HL-60 (cell line): ENCODE measurements at regions not wholly inside any gene's neighbourhood (a gene's known extent, or its start where the extent isn't known, plus 50 kb on each side); places are given as distances from the start of the nearest gene placed in this dataset.

ENCODE experiments used
- DNase-seq, 2 experiments: peaks; one replicate each; pipeline ENCODE4 v3.0.0-alpha.2; 2010 to 2020; ENCODE audit warnings: low read depth in 1 of 2, low spot score in 1 of 2
- H3K27ac ChIP-seq: fragments of 250-450 bp; sonication (Bioruptor Pico); replicated peaks from 2 replicates; pipeline ENCODE4 v1.5.1; 2020; ENCODE audit warnings: mild to moderate bottlenecking, moderate library complexity
- H3K27me3 ChIP-seq: fragments of 250-450 bp; sonication (Bioruptor Pico); 2 replicates; pipeline ENCODE4 v1.5.1; 2021; ENCODE audit warnings: mild to moderate bottlenecking, moderate library complexity; ENCODE audit not compliant: insufficient read depth, poor library complexity, severe bottlenecking
- H3K4me3 ChIP-seq: replicated peaks from 2 replicates; pipeline ENCODE4 v1.5.1; 2011; ENCODE audit warnings: mild to moderate bottlenecking, control low read depth, low read length; ENCODE audit not compliant: insufficient read depth
- GABPA ChIP-seq: IDR thresholded peaks from 2 replicates; pipeline ENCODE4 v1.6.1; 2012; ENCODE audit warnings: low read depth
- POLR2AphosphoS5 ChIP-seq: IDR thresholded peaks from 2 replicates; pipeline ENCODE4 v1.6.1; 2012; ENCODE audit warnings: low read depth
- REST ChIP-seq: IDR thresholded peaks from 2 replicates; pipeline ENCODE4 v1.6.1; 2012; ENCODE audit warnings: low read depth; ENCODE audit not compliant: insufficient replicate concordance
- SPI1 ChIP-seq: IDR thresholded peaks from 2 replicates; pipeline ENCODE4 v1.6.1; 2012; ENCODE audit warnings: low read depth, mild to moderate bottlenecking, borderline replicate concordance
- TF ChIP-seq, protein P1 (sequence below): IDR thresholded peaks from one replicate; pipeline ENCODE4 v1.5.1; 2011; ENCODE audit warnings: low read length, control low read depth, inconsistent platforms; ENCODE audit not compliant: insufficient read depth

DNA sequence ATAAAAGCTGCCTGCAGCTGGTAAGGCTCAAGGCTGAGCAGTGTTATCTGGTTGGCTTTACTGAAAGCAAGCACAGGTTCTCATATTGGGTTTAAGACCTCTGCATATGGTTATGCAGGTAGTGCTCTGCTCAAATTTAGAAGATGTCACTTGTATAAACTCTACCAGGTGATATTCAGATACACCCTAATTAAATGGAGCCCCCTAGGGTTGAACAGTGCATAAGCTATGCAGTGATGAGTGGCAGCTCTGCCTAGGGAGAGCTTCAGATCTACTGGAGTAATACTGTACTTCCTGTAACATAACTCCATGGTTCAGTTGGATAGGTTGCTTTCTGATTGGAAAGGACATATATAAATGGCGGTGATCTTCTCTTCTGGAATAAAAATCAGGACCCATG, 222.7 kb downstream of the CYRIA start:
- Histone ChIP-seq H3K27ac (no peak overlapping the region), H3K4me3 (no peak overlapping the region), H3K27me3 (no peaks in the 10 kb centered on the region)
- no peak for DNase-seq
- TF ChIP-seq, protein P1, sequence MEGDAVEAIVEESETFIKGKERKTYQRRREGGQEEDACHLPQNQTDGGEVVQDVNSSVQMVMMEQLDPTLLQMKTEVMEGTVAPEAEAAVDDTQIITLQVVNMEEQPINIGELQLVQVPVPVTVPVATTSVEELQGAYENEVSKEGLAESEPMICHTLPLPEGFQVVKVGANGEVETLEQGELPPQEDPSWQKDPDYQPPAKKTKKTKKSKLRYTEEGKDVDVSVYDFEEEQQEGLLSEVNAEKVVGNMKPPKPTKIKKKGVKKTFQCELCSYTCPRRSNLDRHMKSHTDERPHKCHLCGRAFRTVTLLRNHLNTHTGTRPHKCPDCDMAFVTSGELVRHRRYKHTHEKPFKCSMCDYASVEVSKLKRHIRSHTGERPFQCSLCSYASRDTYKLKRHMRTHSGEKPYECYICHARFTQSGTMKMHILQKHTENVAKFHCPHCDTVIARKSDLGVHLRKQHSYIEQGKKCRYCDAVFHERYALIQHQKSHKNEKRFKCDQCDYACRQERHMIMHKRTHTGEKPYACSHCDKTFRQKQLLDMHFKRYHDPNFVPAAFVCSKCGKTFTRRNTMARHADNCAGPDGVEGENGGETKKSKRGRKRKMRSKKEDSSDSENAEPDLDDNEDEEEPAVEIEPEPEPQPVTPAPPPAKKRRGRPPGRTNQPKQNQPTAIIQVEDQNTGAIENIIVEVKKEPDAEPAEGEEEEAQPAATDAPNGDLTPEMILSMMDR: no peak
- TF ChIP-seq SPI1 (no peak), POLR2AphosphoS5 (no peak), REST (no peak), GABPA (no peak)

GRCh38 chr2:16441431-16441830, 224.2 kb downstream of the CYRIA start:
- no peak overlapping the region for H3K4me3 ChIP-seq
- TF ChIP-seq POLR2AphosphoS5 (no peak), GABPA (no peak), REST (no peak), SPI1 (no peak)
- TF ChIP-seq, protein P1: no peak
- no peaks in the 10 kb centered on the region for H3K27me3 ChIP-seq
- DNase-seq: no peak
- H3K27ac ChIP-seq: no peak overlapping the region

DNA sequence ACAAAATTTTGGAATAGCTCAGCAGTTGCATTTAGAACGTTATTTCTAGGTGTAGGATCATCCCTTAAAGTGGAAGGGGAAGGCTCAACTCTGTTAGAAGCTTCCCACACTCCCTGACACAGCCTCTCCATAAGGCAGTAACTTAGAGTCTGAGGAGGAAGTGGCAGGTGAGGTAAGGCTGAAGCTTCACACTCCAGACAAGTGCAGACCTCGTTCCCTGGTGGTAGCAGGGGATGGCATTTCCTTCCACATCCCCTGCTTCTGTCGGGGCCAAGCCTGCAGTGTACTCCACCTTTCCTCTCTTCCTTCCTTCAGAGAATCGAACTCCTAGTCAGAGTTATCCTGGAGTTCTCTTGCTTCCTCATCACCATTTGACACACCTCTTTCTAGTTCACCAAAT, 224.7 kb downstream of the CYRIA start:
- TF ChIP-seq REST: no peak
- TF ChIP-seq GABPA: no peak
- TF ChIP-seq SPI1: no peak
- no peak for TF ChIP-seq POLR2AphosphoS5
- TF ChIP-seq, protein P1: no peak
- Histone ChIP-seq H3K27ac (no peak overlapping the region), H3K4me3 (no peak overlapping the region), H3K27me3 (no peaks in the 10 kb centered on the region)
- DNase-seq: no peak
